Renal cortical epithelial cell (primary cell): ENCODE measurements at regions not wholly inside any gene's neighbourhood (a gene's known extent, or its start where the extent isn't known, plus 50 kb on each side); places are given as distances from the start of the nearest gene placed in this dataset.
"Not testable (repeated sequence)": the region's sequence is repeated elsewhere in the genome, so short reads cannot be mapped to it uniquely, and the experiment has no call there.

Source experiments
- DNase-seq: peaks from one replicate; pipeline ENCODE4 v3.0.0-alpha.2; 2011; ENCODE audit warnings: low read depth

- DNase-seq: no peak
Measured at GRCh38 chr4:180240670-180241069, 2002.5 kb upstream of the TENM3 start.

- no peak for DNase-seq
Measured at GRCh38 chr4:180253419-180253818, 1989.8 kb upstream of the TENM3 start.

- no peak for DNase-seq
Measured at GRCh38 chr4:180261346-180261745, 1981.9 kb upstream of the TENM3 start.

DNA sequence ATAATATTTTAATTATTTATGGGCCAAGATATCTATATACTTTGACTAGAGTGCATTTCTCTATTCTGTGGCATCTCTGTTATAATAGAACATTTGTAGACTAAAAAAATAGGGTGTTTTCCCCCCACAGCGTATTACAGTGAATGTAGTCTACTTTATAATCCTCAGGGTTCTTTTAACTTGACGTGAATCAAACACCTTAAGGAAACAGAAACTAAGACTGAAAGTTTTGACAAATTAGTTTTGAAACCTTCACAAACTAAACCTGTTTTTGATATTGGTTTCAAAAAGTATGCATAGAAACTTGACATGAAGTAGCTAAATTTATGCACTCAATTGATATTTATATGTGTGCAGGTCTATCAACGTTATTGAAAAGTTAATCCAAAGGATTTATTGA, 1963.1 kb upstream of the TENM3 start:
- no peak for DNase-seq

- peak; percentile 1 for DNase-seq
Measured at GRCh38 chr4:180280726-180281297, 1962.4 kb upstream of the TENM3 start.

DNA sequence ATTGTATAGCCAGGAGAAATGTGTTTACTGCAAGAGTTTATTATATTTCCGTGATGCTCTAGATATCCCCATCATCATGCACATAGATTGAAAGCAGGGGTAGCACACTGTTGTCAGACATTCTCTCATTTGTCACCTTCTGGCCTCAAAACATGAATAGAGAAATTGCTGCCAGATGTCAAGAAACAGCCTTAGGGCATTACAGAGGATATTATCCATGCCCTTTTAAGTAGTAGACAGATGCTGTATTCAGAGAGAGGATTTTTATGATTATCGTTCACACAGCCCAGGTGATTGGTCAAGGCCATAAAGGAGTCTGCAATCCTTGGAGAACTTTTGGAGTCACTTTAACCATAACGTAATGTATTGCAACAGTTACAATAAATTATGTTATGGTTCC, 1961.5 kb upstream of the TENM3 start:
- no peak for DNase-seq

DNA sequence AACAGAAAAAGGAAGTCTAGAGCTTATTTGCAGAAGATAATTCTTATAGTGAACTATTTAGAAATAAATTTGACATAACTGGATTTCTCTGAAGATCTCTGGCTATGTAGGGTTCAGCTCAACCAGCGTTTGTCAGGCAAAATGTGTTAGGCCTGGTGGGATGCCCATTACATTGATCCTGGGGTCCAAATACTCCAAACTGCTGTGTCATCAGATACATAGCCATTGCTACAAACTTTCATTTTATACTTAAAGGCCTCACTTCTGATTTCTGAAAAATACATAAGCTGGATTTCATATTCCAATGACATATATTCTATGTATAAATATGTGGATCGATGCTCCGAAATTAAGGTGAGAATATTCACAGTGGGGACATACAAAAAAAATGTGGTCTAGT, 1958.9 kb upstream of the TENM3 start:
- no peak for DNase-seq

- DNase-seq: no peak
Measured at GRCh38 chr4:180285796-180286195, 1957.4 kb upstream of the TENM3 start.

DNA sequence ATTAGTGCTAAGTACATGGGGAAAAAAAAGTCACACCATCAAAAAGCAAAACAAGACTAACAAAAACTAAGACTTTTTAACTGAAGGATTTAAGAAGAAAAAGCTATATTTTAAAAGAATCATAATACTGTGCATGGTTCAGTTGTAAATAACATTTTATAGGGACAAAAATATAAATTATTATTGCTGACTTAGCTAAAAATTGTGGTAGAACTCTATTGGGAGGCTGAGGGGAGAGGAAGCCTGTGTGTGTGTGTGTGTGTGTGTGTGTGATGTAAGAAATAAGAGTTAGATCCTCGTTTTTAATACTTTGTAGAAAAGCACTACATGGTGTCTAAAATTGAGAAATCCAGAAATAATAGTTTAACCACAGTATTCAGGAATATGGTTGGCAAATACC, 1950.9 kb upstream of the TENM3 start:
- no peak for DNase-seq

- no peak for DNase-seq
Measured at GRCh38 chr4:180296036-180296599, 1947.1 kb upstream of the TENM3 start.

DNA sequence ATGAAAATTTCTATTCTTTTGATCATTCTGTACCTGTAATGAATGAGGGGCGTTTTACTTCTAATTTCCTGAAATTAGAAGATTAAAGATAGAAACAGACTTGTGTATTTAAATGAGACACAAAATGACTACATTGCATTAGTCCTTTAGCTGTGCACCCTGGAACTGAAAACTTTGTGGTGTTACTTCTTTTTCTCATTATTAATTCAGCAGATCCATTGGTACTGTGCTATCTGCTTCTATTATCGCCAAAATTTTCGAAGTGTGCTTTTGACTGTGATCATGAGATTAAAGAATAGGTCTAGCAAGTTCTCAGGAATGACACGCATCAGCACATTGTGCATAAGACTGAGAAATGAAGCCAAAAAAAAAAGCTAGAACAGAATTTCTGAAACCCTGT, 1938.9 kb upstream of the TENM3 start:
- DNase-seq: no peak

- DNase-seq: no peak
Measured at GRCh38 chr4:180310616-180311015, 1932.6 kb upstream of the TENM3 start.

DNA sequence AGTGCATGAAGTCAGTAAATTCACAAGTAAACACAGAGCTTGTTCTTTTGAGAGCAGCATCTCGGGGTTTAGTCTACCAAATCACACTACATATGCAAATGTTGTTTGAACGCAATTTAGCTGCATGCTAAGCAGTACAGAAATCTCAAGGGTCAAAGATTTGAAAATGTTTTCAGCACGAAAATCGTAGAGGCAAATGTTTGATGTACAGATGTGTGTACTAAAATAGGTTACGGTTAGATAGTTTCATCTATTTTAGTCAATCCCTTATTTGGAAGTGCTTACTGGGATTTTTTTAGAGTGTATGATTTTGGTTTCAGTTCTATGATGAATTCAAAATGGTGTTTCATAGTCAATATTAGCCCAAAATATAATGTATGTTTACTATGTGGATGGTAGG, 1928.2 kb upstream of the TENM3 start:
- DNase-seq: no peak

DNA sequence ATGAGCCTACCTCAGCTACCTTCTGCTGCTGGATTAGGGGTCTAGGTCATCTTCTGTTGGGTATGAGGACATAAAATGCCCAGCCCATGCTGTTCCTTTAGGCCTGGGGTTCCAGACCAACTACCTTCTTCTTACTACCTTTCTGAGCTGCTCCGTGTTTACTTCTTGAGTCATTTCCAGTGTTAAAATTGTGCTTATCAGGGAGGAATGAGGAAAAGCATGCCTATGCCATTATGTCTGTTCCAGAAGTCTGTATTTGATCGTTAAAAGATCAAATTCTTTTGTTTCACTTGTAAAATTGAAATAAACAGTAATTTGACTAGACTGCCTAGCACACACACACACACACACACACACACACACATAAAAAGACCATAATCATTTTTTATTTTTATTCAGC, 1912.7 kb upstream of the TENM3 start:
- DNase-seq: peak; percentile 15

- no peak for DNase-seq
Measured at GRCh38 chr4:180333162-180333561, 1910.0 kb upstream of the TENM3 start.

DNA sequence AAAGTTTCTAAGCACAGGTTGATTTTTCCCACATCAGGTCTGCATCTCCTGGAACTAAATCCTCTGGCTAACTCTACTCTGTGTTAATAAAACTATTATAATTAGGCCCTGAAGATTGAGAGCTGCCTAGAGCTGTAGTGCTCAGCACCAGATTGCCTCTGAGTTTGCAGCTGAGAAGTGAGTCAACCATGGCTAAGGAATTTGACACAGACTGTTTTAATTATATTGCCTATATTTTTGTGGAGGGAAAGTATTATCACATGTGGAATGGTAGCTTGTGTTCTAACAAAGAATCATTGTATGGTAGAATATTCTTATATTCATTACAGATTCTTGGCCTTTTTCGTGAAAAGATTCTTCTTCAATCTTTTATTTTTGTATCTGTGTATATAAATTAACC, 1907.6 kb upstream of the TENM3 start:
- DNase-seq: no peak

- DNase-seq: peak; percentile 8
Measured at GRCh38 chr4:180336494-180337090, 1906.6 kb upstream of the TENM3 start.

GRCh38 chr4:180341926-180342325, 1901.3 kb upstream of the TENM3 start:
- no peak for DNase-seq

- no peak for DNase-seq
Measured at GRCh38 chr4:180350901-180351300, 1892.3 kb upstream of the TENM3 start.

DNA sequence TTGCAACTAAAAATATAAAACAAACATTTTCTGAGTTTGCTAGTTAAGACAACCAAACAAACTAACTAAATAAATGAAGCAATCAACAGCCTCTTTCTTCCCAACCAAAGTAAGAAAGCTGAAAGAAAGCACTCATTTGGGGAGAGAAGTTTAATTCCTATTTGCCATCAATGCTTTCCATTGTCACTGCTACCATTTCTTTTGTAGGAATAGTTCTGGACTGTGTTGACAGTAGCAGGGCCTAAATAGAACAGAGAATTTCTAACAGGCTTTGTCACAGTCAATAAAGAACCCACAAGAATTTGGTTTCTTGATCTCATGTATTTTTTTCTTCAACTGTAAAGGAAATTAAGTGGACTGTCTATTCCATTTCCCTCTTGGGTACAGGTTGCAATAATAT, 1886.4 kb upstream of the TENM3 start:
- DNase-seq: no peak

DNA sequence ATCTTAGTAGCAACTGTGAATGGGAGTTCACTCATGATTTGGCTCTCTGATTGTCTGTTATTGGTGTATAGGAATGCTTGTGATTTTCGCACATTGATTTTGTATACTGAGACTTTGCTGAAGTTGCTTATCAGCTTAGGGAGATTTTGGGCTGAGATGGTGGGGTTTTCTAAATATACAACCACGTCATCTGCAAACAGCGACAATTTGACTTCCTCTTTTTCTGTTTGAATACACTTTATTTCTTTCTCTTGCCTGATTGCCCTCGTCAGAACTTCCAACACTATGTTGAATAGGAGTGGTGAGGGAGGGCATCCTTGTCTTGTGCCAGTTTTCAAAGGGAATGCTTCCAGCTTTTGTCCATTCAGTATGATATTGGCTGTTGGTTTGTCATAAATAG, 1883.1 kb upstream of the TENM3 start:
- DNase-seq: not testable (repeated sequence)

DNA sequence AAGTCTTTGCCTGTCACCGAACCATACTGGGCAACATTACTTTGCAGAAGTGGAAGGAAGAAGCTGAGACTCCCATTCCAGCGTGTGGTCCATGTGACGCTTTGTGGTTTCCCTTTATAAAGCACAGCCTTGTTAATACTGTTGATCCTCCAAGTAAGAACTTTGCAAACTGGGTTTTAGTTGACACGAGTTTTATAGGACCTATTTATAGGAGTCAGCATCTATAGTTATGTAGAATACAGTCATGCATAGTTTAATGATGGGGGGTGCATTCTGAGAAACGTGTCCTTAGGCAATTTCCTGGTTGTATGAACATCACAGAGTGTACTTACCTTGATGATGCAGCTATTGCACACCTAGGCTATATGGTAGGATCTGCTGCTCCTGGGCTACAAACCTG, 1879.4 kb upstream of the TENM3 start:
- DNase-seq: no peak

DNA sequence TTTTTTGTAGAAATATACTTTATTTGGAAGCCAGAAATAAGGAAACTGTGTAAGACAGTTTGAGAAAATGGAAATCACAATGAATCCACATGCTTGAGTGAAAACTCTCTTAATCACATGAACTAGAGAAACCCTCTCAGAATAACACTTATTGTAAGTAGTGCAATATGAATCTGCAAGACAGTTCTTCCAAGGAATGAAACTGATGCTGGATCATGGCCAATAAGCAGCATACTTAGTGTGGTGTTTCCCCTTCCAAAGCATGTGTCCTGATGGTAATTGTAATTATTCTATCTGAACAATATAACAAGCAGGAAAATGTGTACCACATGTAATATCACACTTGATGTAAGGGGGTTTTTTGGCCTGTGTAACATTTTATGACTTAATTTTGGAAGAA, 1870.5 kb upstream of the TENM3 start:
- DNase-seq: no peak

DNA sequence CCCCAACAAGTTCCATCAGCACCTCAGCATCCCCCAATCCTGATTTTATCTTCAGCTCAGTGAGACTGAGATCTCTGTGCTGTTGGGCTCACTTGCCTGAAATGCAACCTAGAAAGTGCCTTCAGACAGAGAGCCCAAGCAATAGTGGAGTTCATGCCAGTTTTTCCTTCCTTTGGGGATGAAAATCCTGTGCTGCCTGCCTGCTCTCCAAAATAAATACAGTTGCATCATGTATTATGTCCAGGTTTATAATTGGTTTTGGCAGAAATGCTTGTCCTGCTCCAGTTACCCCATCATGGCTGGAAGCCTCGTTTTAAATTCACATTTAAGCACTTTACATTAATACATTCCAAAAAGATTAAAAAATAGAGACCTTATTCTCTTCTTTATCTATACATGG, 1865.5 kb upstream of the TENM3 start:
- no peak for DNase-seq
